ENCODE measurements at regions not wholly inside any gene's neighbourhood (a gene's known extent, or its start where the extent isn't known, plus 50 kb on each side); places are given as distances from the start of the nearest gene placed in this dataset.

GRCh38 chr5:96312383-96312782 is 120.7 kb downstream of the PCSK1 start:
- no peak for TF ChIP-seq CTCF (IDR thresholded peaks at IDR 0.05; ENCODE audit: insufficient read depth, low read length)
- TF ChIP-seq GABPA (IDR thresholded peaks at IDR 0.05; ENCODE audit: low read depth): no peak
- no peak for TF ChIP-seq SPI1 (IDR thresholded peaks at IDR 0.05; ENCODE audit: borderline replicate concordance, low read depth)
- TF ChIP-seq POLR2AphosphoS5 (IDR thresholded peaks at IDR 0.05; ENCODE audit: low read depth): no peak
- TF ChIP-seq REST (IDR thresholded peaks at IDR 0.05; ENCODE audit: insufficient replicate concordance, low read depth): no peak
